Gastroesophageal sphincter (tissue), 4 donors: ENCODE measurements at regions not wholly inside any gene's neighbourhood (a gene's known extent, or its start where the extent isn't known, plus 50 kb on each side); places are given as distances from the start of the nearest gene placed in this dataset.

Source experiments
- ATAC-seq: fragments of 150-250 bp; one replicate; pipeline ENCODE4 v1.9.1; 2016; ENCODE audit warnings: mild to moderate bottlenecking, moderate library complexity
- H3K27ac ChIP-seq, 4 donors: fragments of 200-600 bp; sonication (generic) in 3 of 4; 1 replicate in 3 of 4; 2 replicates in 1 of 4; pipeline ENCODE4 v1.5.1; 2016 to 2019
- H3K27me3 ChIP-seq: fragments of 200-600 bp; sonication (generic); one replicate; pipeline ENCODE4 v1.5.1; 2019
- H3K36me3 ChIP-seq, 2 donors: fragments of 200-600 bp; sonication (generic); one replicate each; pipeline ENCODE4 v1.5.1; 2019; ENCODE audit warnings: control low read depth in 1 of 2
- H3K4me1 ChIP-seq, 3 donors: fragments of 200-600 bp; sonication (generic); 1 replicate in 2 of 3; 2 replicates in 1 of 3; pipeline ENCODE4 v1.5.1; 2016 to 2019; ENCODE audit warnings: control low read depth in 2 of 3
- H3K4me3 ChIP-seq, 2 donors: fragments of 200-600 bp; sonication (generic); one replicate each; pipeline ENCODE4 v1.5.1; 2019; ENCODE audit warnings: mild to moderate bottlenecking in 1 of 2, moderate library complexity in 1 of 2
- H3K9me3 ChIP-seq, 3 donors: fragments of 200-600 bp; sonication (generic); one replicate each; pipeline ENCODE4 v1.5.1; 2017 to 2019; ENCODE audit warnings: control low read depth in 2 of 3
- EP300 ChIP-seq: sonication (generic); formaldehyde crosslinking; IDR thresholded peaks from one replicate; pipeline ENCODE4 v1.6.1; 2017; ENCODE audit warnings: antibody characterized with exemption, mild to moderate bottlenecking
- POLR2A ChIP-seq, 2 donors: fragments of 450-650 bp; IDR thresholded peaks; one replicate each; pipeline ENCODE4 v1.6.1; 2017; ENCODE audit warnings: antibody characterized with exemption in 2 of 2, mild to moderate bottlenecking in 2 of 2, moderate library complexity in 1 of 2
- POLR2AphosphoS5 ChIP-seq: sonication (generic); formaldehyde crosslinking; IDR thresholded peaks from one replicate; pipeline ENCODE4 v1.6.1; 2017; ENCODE audit warnings: antibody characterized with exemption
- WGBS, 2 donors: methylation state at CpG; one replicate each; pipeline ENCODE4 v1.1.5; 2018; ENCODE audit warnings: low coverage in 1 of 2; 5-methylcytosine and 5-hydroxymethylcytosine counted together
- TF ChIP-seq, protein P1 (sequence below), 4 experiments: fragments of 200-600 bp in 2 of 4; fragments of 450-650 bp in 2 of 4; sonication (generic) in 1 of 4; IDR thresholded peaks; one replicate each; pipeline ENCODE4 v1.5.1; 2017 to 2019; ENCODE audit warnings: antibody characterized with exemption in 4 of 4, mild to moderate bottlenecking in 2 of 4, moderate library complexity in 2 of 4

DNA sequence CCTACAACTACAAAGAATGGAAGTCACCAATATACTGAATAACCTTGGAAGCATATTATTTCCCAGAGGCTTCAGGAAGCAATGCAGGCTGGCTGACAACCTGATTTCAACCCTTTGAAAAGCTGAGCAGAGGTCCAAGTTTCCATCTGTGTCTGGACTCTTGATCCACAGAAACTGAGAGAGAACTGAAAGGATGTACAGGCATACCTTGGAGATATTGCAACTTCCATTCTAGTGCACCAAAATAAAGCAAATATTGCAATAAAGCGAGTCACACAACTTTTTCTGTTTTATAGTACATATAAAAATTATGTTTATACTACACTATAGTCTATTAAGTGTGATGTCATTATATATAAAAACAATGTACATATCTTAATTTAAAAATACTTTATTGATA, 85.3 kb downstream of the TYW3 start:
- Histone ChIP-seq H3K36me3 (no peaks in the 10 kb centered on the region), H3K9me3 (no peaks in the 10 kb centered on the region), H3K27ac (no peak overlapping the region), H3K4me1 (no peaks in the 10 kb centered on the region), H3K27me3 (no peaks in the 10 kb centered on the region), H3K4me3 (no peak overlapping the region)
- TF ChIP-seq, protein P1, sequence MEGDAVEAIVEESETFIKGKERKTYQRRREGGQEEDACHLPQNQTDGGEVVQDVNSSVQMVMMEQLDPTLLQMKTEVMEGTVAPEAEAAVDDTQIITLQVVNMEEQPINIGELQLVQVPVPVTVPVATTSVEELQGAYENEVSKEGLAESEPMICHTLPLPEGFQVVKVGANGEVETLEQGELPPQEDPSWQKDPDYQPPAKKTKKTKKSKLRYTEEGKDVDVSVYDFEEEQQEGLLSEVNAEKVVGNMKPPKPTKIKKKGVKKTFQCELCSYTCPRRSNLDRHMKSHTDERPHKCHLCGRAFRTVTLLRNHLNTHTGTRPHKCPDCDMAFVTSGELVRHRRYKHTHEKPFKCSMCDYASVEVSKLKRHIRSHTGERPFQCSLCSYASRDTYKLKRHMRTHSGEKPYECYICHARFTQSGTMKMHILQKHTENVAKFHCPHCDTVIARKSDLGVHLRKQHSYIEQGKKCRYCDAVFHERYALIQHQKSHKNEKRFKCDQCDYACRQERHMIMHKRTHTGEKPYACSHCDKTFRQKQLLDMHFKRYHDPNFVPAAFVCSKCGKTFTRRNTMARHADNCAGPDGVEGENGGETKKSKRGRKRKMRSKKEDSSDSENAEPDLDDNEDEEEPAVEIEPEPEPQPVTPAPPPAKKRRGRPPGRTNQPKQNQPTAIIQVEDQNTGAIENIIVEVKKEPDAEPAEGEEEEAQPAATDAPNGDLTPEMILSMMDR (IDR thresholded peaks at IDR 0.05): no peak
- TF ChIP-seq EP300 (no peak), POLR2A (IDR thresholded peaks at IDR 0.05) (no peak), POLR2AphosphoS5 (no peak)
- 75 to 83% methylated on average over 1 of the region's 1 CpG for WGBS, 2 donors
- no peak for ATAC-seq

DNA sequence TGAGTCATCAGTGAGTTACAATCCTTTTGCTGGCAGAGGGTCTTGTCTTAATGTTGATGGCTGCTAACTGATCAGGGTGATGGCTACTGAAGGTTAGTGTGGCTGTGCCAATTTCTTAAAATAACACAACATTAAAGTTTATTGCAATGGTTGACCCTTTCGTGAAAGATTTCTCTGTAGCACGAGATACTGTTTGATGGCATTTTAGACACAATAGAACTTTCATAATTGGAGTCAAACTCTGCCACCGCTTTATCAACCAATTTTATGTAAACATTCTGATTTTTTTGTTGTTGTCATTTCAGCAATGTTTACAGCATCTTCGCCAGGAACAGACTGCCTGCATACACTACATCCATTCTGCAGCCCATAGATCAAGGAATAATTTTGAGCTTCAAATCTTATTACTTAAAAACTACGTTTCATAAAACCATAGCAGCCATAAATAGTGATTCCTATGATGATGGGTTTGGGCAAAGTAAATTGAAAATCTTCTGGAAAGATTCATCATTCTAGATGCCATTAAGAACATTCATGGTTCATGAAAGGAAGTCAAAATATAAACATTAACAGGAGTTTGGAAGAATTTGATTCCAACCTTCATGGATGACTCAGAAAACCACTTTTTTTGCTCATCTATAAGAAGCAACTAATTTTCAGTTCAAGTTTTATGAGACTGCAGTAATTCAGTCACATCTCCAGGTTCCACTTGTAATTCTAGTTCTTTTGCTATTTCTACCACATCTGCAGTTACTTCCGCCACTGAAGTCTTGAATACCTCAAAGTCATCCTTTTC, 85.9 kb downstream of the TYW3 start:
- H3K4me3 ChIP-seq: no peak overlapping the region
- no peaks in the 10 kb centered on the region for H3K4me1 ChIP-seq
- H3K9me3 ChIP-seq: no peaks in the 10 kb centered on the region
- ATAC-seq: no peak
- 68 to 73% methylated on average over 6 of the region's 6 CpGs for WGBS, 2 donors
- no peaks in the 10 kb centered on the region for H3K36me3 ChIP-seq
- H3K27ac ChIP-seq: no peak overlapping the region
- H3K27me3 ChIP-seq: no peaks in the 10 kb centered on the region
- TF ChIP-seq POLR2A (IDR thresholded peaks at IDR 0.05) (no peak), EP300 (no peak), POLR2AphosphoS5 (no peak)
- TF ChIP-seq, protein P1 (IDR thresholded peaks at IDR 0.05): no peak

DNA sequence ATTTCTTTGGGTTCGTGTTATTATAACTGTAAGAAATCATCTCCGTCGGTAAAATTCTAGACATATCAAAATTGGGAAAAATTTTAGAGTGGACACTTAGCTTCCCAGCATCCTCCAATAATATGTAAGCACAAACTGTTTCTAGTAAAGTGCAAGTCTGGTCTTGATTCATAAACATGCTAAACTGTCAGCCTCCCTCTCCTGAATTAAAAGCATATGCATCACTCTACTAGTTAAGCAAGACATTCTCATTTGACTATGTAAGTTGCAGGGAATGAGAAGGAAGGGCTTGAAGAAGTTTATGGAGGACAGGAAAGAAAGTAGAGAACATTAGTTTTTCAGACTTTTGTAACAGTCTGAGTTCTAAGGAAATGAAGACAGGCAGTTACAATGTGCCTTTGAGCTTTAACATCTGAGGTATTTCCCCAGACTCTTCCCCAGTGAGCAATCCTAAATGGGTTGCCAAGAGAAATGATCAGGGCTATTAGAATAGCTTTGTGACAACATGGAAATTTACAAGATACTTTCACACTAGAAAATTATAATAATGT, 90.0 kb downstream of the TYW3 start:
- H3K9me3 ChIP-seq: no peaks in the 10 kb centered on the region
- ATAC-seq: no peak
- TF ChIP-seq POLR2A (IDR thresholded peaks at IDR 0.05): no peak
- TF ChIP-seq EP300: no peak
- TF ChIP-seq, protein P1 (IDR thresholded peaks at IDR 0.05): no peak
- no peak for TF ChIP-seq POLR2AphosphoS5
- no peaks in the 10 kb centered on the region for H3K4me1 ChIP-seq
- H3K27ac ChIP-seq: no peak overlapping the region
- H3K36me3 ChIP-seq: no peaks in the 10 kb centered on the region
- 68 to 100% methylated on average over 1 to 3 of the region's 3 CpGs for WGBS, 2 donors
- H3K4me3 ChIP-seq: no peak overlapping the region
- H3K27me3 ChIP-seq: no peaks in the 10 kb centered on the region

GRCh38 chr1:74824497-74825107, 91.7 kb downstream of the TYW3 start:
- no peak overlapping the region for H3K27ac ChIP-seq
- no peaks in the 10 kb centered on the region for H3K36me3 ChIP-seq
- H3K4me3 ChIP-seq: no peak overlapping the region
- ATAC-seq: no peak
- H3K4me1 ChIP-seq: no peaks in the 10 kb centered on the region
- TF ChIP-seq, protein P1 (IDR thresholded peaks at IDR 0.05): no peak
- TF ChIP-seq POLR2AphosphoS5 (no peak), EP300 (no peak), POLR2A (IDR thresholded peaks at IDR 0.05) (no peak)
- no peaks in the 10 kb centered on the region for H3K27me3 ChIP-seq
- H3K9me3 ChIP-seq: no peaks in the 10 kb centered on the region
- 60 to 76% methylated on average over 4 of the region's 4 CpGs for WGBS, 2 donors
